ENCODE measurements at regions not wholly inside any gene's neighbourhood (a gene's known extent, or its start where the extent isn't known, plus 50 kb on each side); places are given as distances from the start of the nearest gene placed in this dataset.

GRCh38 chr10:31594347-31594873 lies 275.4 kb downstream of the ZEB1 start:
- CTCF ChIA-PET: interaction anchor here (0.5 kb wide), 1 partner anchor 216 kb away, joined by 3 read pairs; no protein-coding TSS in a partner anchor
- no peak for TF ChIP-seq CTCF (IDR thresholded peaks at IDR 0.05; ENCODE audit: low read depth, low read length)
- H3K27ac ChIP-seq (ENCODE audit: low read depth, low read length): no peak overlapping the region
- H3K27me3 ChIP-seq (ENCODE audit: control insufficient read depth, insufficient read depth, low read length): no peaks in the 10 kb centered on the region
- DNase-seq (ENCODE audit: low read depth, low spot score): no peak
- H3K4me3 ChIP-seq (ENCODE audit: low read depth, low read length): no peak overlapping the region
- H3K9me3 ChIP-seq (ENCODE audit: control insufficient read depth, insufficient read depth, low read length): no peaks in the 10 kb centered on the region
- POLR2A ChIA-PET: no interaction called here

GRCh38 chr10:31593124-31593523 lies 274.1 kb downstream of the ZEB1 start:
- DNase-seq (ENCODE audit: low read depth, low spot score): no peak
- Histone ChIP-seq H3K27me3 (ENCODE audit: control insufficient read depth, insufficient read depth, low read length) (no peaks in the 10 kb centered on the region), H3K27ac (ENCODE audit: low read depth, low read length) (no peak overlapping the region), H3K9me3 (ENCODE audit: control insufficient read depth, insufficient read depth, low read length) (peaks cover under 1% of the 10 kb centered on the region; the same call in 1 of the 2 replicates), H3K4me3 (ENCODE audit: low read depth, low read length) (no peak overlapping the region)
- no peak for TF ChIP-seq CTCF (IDR thresholded peaks at IDR 0.05; ENCODE audit: low read depth, low read length)
- ChIA-PET POLR2A (no interaction called here), CTCF (no interaction called here)

GRCh38 chr10:31591569-31591968 lies 272.6 kb downstream of the ZEB1 start:
- TF ChIP-seq CTCF (IDR thresholded peaks at IDR 0.05; ENCODE audit: low read depth, low read length): no peak
- no peak overlapping the region for H3K27ac ChIP-seq (ENCODE audit: low read depth, low read length)
- no peak overlapping the region for H3K4me3 ChIP-seq (ENCODE audit: low read depth, low read length)
- ChIA-PET POLR2A (no interaction called here), CTCF (no interaction called here)
- DNase-seq (ENCODE audit: low read depth, low spot score): no peak
- peaks cover 12% of the 10 kb centered on the region for H3K9me3 ChIP-seq (ENCODE audit: control insufficient read depth, insufficient read depth, low read length)
- no peaks in the 10 kb centered on the region for H3K27me3 ChIP-seq (ENCODE audit: control insufficient read depth, insufficient read depth, low read length)

- no peak for TF ChIP-seq CTCF (IDR thresholded peaks at IDR 0.05; ENCODE audit: low read depth, low read length)
- CTCF ChIA-PET: interaction anchor here (0.7 kb wide), 1 partner anchor 220 kb away, joined by 3 read pairs; no protein-coding TSS in a partner anchor
- DNase-seq (ENCODE audit: low read depth, low spot score): no peak
These were observed 271.2 kb downstream of the ZEB1 start for GRCh38 chr10:31590023-31590800.

GRCh38 chr10:31587691-31588090 lies 268.7 kb downstream of the ZEB1 start:
- no peak overlapping the region for H3K4me3 ChIP-seq (ENCODE audit: low read depth, low read length)
- ChIA-PET POLR2A (no interaction called here), CTCF (no interaction called here)
- DNase-seq (ENCODE audit: low read depth, low spot score): no peak
- H3K27ac ChIP-seq (ENCODE audit: low read depth, low read length): no peak overlapping the region
- no peaks in the 10 kb centered on the region for H3K27me3 ChIP-seq (ENCODE audit: control insufficient read depth, insufficient read depth, low read length)
- no peak for TF ChIP-seq CTCF (IDR thresholded peaks at IDR 0.05; ENCODE audit: low read depth, low read length)
- peaks cover 16% of the 10 kb centered on the region for H3K9me3 ChIP-seq (ENCODE audit: control insufficient read depth, insufficient read depth, low read length)

More at GRCh38 chr10:31590023-31590800, 271.2 kb downstream of the ZEB1 start:
- POLR2A ChIA-PET: interaction anchor here (0.7 kb wide), 1 partner anchor 780 kb away, joined by 5 read pairs; no protein-coding TSS in a partner anchor
- peaks cover 12% of the 10 kb centered on the region for H3K9me3 ChIP-seq (ENCODE audit: control insufficient read depth, insufficient read depth, low read length)
- no peak overlapping the region for H3K27ac ChIP-seq (ENCODE audit: low read depth, low read length)
- no peak overlapping the region for H3K4me3 ChIP-seq (ENCODE audit: low read depth, low read length)
- no peaks in the 10 kb centered on the region for H3K27me3 ChIP-seq (ENCODE audit: control insufficient read depth, insufficient read depth, low read length)
